ENCODE measurements at regions not wholly inside any gene's neighbourhood (a gene's known extent, or its start where the extent isn't known, plus 50 kb on each side); places are given as distances from the start of the nearest gene placed in this dataset.

GRCh38 chr14:105737504-105738246 is 211.3 kb downstream of the TMEM121 start (continued):
- TF ChIP-seq, protein P1, sequence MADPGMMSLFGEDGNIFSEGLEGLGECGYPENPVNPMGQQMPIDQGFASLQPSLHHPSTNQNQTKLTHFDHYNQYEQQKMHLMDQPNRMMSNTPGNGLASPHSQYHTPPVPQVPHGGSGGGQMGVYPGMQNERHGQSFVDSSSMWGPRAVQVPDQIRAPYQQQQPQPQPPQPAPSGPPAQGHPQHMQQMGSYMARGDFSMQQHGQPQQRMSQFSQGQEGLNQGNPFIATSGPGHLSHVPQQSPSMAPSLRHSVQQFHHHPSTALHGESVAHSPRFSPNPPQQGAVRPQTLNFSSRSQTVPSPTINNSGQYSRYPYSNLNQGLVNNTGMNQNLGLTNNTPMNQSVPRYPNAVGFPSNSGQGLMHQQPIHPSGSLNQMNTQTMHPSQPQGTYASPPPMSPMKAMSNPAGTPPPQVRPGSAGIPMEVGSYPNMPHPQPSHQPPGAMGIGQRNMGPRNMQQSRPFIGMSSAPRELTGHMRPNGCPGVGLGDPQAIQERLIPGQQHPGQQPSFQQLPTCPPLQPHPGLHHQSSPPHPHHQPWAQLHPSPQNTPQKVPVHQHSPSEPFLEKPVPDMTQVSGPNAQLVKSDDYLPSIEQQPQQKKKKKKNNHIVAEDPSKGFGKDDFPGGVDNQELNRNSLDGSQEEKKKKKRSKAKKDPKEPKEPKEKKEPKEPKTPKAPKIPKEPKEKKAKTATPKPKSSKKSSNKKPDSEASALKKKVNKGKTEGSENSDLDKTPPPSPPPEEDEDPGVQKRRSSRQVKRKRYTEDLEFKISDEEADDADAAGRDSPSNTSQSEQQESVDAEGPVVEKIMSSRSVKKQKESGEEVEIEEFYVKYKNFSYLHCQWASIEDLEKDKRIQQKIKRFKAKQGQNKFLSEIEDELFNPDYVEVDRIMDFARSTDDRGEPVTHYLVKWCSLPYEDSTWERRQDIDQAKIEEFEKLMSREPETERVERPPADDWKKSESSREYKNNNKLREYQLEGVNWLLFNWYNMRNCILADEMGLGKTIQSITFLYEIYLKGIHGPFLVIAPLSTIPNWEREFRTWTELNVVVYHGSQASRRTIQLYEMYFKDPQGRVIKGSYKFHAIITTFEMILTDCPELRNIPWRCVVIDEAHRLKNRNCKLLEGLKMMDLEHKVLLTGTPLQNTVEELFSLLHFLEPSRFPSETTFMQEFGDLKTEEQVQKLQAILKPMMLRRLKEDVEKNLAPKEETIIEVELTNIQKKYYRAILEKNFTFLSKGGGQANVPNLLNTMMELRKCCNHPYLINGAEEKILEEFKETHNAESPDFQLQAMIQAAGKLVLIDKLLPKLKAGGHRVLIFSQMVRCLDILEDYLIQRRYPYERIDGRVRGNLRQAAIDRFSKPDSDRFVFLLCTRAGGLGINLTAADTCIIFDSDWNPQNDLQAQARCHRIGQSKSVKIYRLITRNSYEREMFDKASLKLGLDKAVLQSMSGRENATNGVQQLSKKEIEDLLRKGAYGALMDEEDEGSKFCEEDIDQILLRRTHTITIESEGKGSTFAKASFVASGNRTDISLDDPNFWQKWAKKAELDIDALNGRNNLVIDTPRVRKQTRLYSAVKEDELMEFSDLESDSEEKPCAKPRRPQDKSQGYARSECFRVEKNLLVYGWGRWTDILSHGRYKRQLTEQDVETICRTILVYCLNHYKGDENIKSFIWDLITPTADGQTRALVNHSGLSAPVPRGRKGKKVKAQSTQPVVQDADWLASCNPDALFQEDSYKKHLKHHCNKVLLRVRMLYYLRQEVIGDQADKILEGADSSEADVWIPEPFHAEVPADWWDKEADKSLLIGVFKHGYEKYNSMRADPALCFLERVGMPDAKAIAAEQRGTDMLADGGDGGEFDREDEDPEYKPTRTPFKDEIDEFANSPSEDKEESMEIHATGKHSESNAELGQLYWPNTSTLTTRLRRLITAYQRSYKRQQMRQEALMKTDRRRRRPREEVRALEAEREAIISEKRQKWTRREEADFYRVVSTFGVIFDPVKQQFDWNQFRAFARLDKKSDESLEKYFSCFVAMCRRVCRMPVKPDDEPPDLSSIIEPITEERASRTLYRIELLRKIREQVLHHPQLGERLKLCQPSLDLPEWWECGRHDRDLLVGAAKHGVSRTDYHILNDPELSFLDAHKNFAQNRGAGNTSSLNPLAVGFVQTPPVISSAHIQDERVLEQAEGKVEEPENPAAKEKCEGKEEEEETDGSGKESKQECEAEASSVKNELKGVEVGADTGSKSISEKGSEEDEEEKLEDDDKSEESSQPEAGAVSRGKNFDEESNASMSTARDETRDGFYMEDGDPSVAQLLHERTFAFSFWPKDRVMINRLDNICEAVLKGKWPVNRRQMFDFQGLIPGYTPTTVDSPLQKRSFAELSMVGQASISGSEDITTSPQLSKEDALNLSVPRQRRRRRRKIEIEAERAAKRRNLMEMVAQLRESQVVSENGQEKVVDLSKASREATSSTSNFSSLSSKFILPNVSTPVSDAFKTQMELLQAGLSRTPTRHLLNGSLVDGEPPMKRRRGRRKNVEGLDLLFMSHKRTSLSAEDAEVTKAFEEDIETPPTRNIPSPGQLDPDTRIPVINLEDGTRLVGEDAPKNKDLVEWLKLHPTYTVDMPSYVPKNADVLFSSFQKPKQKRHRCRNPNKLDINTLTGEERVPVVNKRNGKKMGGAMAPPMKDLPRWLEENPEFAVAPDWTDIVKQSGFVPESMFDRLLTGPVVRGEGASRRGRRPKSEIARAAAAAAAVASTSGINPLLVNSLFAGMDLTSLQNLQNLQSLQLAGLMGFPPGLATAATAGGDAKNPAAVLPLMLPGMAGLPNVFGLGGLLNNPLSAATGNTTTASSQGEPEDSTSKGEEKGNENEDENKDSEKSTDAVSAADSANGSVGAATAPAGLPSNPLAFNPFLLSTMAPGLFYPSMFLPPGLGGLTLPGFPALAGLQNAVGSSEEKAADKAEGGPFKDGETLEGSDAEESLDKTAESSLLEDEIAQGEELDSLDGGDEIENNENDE (IDR thresholded peaks at IDR 0.05; ENCODE audit: insufficient replicate concordance, low read length) = no peak
- TF ChIP-seq, protein P2, sequence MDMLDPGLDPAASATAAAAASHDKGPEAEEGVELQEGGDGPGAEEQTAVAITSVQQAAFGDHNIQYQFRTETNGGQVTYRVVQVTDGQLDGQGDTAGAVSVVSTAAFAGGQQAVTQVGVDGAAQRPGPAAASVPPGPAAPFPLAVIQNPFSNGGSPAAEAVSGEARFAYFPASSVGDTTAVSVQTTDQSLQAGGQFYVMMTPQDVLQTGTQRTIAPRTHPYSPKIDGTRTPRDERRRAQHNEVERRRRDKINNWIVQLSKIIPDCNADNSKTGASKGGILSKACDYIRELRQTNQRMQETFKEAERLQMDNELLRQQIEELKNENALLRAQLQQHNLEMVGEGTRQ (IDR thresholded peaks at IDR 0.05; ENCODE audit: low read length) = no peak
- TF ChIP-seq TEAD4 (IDR thresholded peaks at IDR 0.05; ENCODE audit: low read depth, low read length) = no peak
- no peak for TF ChIP-seq SP4 (IDR thresholded peaks at IDR 0.05; ENCODE audit: low read length)
- no peak for TF ChIP-seq CTCF (IDR thresholded peaks at IDR 0.05; ENCODE audit: control extremely low read depth in 1 of 3, insufficient read depth in 1 of 3, low read depth in 1 of 3, low read length in 3 of 3)
- TF ChIP-seq TAF1 (IDR thresholded peaks at IDR 0.05; ENCODE audit: low read depth, low read length) = no peak
- TF ChIP-seq HDAC6 (IDR thresholded peaks at IDR 0.05; ENCODE audit: low read depth, low read length) = no peak

Data from H1 (cell line).